Mesenchymal stem cell (in vitro differentiated cells and primary cell): ENCODE measurements at regions not wholly inside any gene's neighbourhood (a gene's known extent, or its start where the extent isn't known, plus 50 kb on each side); places are given as distances from the start of the nearest gene placed in this dataset.
"Not testable (repeated sequence)": the region's sequence is repeated elsewhere in the genome, so short reads cannot be mapped to it uniquely, and the experiment has no call there.

Experiments used
- DNase-seq: peaks from one replicate; pipeline ENCODE4 v3.0.0-alpha.2; 2013
- H2AFZ ChIP-seq: one replicate; pipeline ENCODE4 v1.6.1; 2013; ENCODE audit warnings: low read depth, mild to moderate bottlenecking, control low read depth, inconsistent platforms, low read length, moderate library complexity
- H2AK5ac ChIP-seq: 2 replicates; pipeline ENCODE4 v1.6.1; 2013; ENCODE audit warnings: low read length, moderate library complexity, mild to moderate bottlenecking, inconsistent platforms; ENCODE audit not compliant: severe bottlenecking
- H2BK120ac ChIP-seq: one replicate; pipeline ENCODE4 v1.6.1; 2013; ENCODE audit warnings: low read depth, mild to moderate bottlenecking, inconsistent platforms, low read length, moderate library complexity
- H2BK12ac ChIP-seq, 2 experiments: one replicate each; pipeline ENCODE4 v1.6.1; 2013; ENCODE audit warnings: inconsistent platforms in 2 of 2, low read length in 2 of 2, mild to moderate bottlenecking in 2 of 2, moderate library complexity in 2 of 2, control low read depth in 1 of 2
- H2BK15ac ChIP-seq: one replicate; pipeline ENCODE4 v1.6.1; 2013; ENCODE audit warnings: mild to moderate bottlenecking, low read depth, inconsistent platforms; ENCODE audit not compliant: poor library complexity, severe bottlenecking
- H2BK5ac ChIP-seq: 2 replicates; pipeline ENCODE4 v1.6.1; 2013; ENCODE audit warnings: low read depth, mild to moderate bottlenecking, low read length, control low read depth, inconsistent platforms; ENCODE audit not compliant: poor library complexity, severe bottlenecking
- H3K14ac ChIP-seq, 2 experiments: one replicate each; pipeline ENCODE4 v1.6.1; 2013; ENCODE audit warnings: inconsistent platforms in 2 of 2, low read length in 2 of 2, control low read depth in 1 of 2, mild to moderate bottlenecking in 1 of 2, moderate library complexity in 1 of 2
- H3K18ac ChIP-seq, 2 experiments: one replicate each; pipeline ENCODE4 v1.6.1; 2013; ENCODE audit warnings: inconsistent platforms in 2 of 2, low read length in 2 of 2, control low read depth in 1 of 2, low read depth in 1 of 2, mild to moderate bottlenecking in 1 of 2
- H3K23ac ChIP-seq, 2 experiments: one replicate each; pipeline ENCODE4 v1.6.1; 2013; ENCODE audit warnings: inconsistent platforms in 2 of 2, low read length in 2 of 2, mild to moderate bottlenecking in 2 of 2, moderate library complexity in 2 of 2, control low read depth in 1 of 2
- H3K27ac ChIP-seq: 2 replicates; pipeline ENCODE4 v1.5.1; 2013; ENCODE audit warnings: mild to moderate bottlenecking, moderate library complexity, low read length, control low read depth, inconsistent platforms; ENCODE audit not compliant: poor library complexity, severe bottlenecking
- H3K27me3 ChIP-seq, 2 experiments: 2 replicates each; pipeline versions ENCODE4 v1.6.1 to v1.7.0; 2013; ENCODE audit warnings: low read length in 2 of 2, mild to moderate bottlenecking in 2 of 2, moderate library complexity in 2 of 2, control low read depth in 1 of 2, inconsistent platforms in 1 of 2; ENCODE audit not compliant: control insufficient read depth in 1 of 2, insufficient read depth in 1 of 2
- H3K36me3 ChIP-seq, 2 experiments: 2 replicates each; pipeline versions ENCODE4 v1.6.1 to v1.7.0; 2013; ENCODE audit warnings: low read length in 2 of 2, control low read depth in 1 of 2, inconsistent platforms in 1 of 2, low read depth in 1 of 2, mild to moderate bottlenecking in 1 of 2; ENCODE audit not compliant: insufficient read depth in 2 of 2, control insufficient read depth in 1 of 2
- H3K4ac ChIP-seq, 2 experiments: one replicate each; pipeline ENCODE4 v1.6.1; 2013; ENCODE audit warnings: inconsistent platforms in 2 of 2, low read length in 2 of 2, mild to moderate bottlenecking in 2 of 2, moderate library complexity in 2 of 2, control low read depth in 1 of 2, low read depth in 1 of 2
- H3K4me1 ChIP-seq: 2 replicates; pipeline ENCODE4 v1.6.1; 2013; ENCODE audit warnings: low read depth, low read length, control low read depth; ENCODE audit not compliant: control insufficient read depth, insufficient read depth
- H3K4me2 ChIP-seq: 2 replicates; pipeline ENCODE4 v1.6.1; 2013; ENCODE audit warnings: low read length, mild to moderate bottlenecking, inconsistent platforms; ENCODE audit not compliant: poor library complexity, severe bottlenecking
- H3K4me3 ChIP-seq, 2 experiments: 2 replicates each; pipeline versions ENCODE4 v1.5.1 to v1.7.0; 2013; ENCODE audit warnings: low read length in 2 of 2, mild to moderate bottlenecking in 2 of 2, control low read depth in 1 of 2, low read depth in 1 of 2; ENCODE audit not compliant: insufficient read depth in 1 of 2
- H3K79me1 ChIP-seq: replicated peaks from 2 replicates; pipeline ENCODE4 v1.6.1; 2013; ENCODE audit warnings: mild to moderate bottlenecking, control low read depth, low read length, inconsistent platforms; ENCODE audit not compliant: poor library complexity, severe bottlenecking
- H3K9ac ChIP-seq: 2 replicates; pipeline ENCODE4 v1.7.0; 2013; ENCODE audit warnings: mild to moderate bottlenecking, low read length, moderate library complexity
- H3K9me3 ChIP-seq: 2 replicates; pipeline ENCODE4 v1.7.0; 2013; ENCODE audit warnings: mild to moderate bottlenecking, low read length; ENCODE audit not compliant: control insufficient read depth
- H4K8ac ChIP-seq: one replicate; pipeline ENCODE4 v1.6.1; 2013; ENCODE audit warnings: inconsistent platforms, mild to moderate bottlenecking, low read length, moderate library complexity
- H4K91ac ChIP-seq: one replicate; pipeline ENCODE4 v1.6.1; 2013; ENCODE audit warnings: mild to moderate bottlenecking, low read length, inconsistent platforms
- WGBS: methylation state at CpG from one replicate; pipeline ENCODE4 v1.1.7; 2013; ENCODE audit warnings: mixed read lengths; 5-methylcytosine and 5-hydroxymethylcytosine counted together

GRCh38 chr13:66237411-66238062 lies 992.6 kb downstream of the PCDH9 start:
- Histone ChIP-seq H3K4me3 (no peak overlapping the region), H3K18ac (no peak overlapping the region)
- 100% methylated on average over 2 of the region's 4 CpGs for WGBS

GRCh38 chr13:66234159-66234558 lies 996.0 kb downstream of the PCDH9 start:
- Histone ChIP-seq H3K4me2 (no peak overlapping the region), H3K9me3 (peaks cover 16% of the 10 kb centered on the region), H2AFZ (no peak overlapping the region), H3K23ac (no peak overlapping the region), H3K79me1 (no peaks in the 10 kb centered on the region), H4K8ac (no peak overlapping the region), H3K9ac (no peak overlapping the region), H3K4ac (no peak overlapping the region), H2BK12ac (no peak overlapping the region), H2AK5ac (no peak overlapping the region), H3K18ac (no peak overlapping the region), H2BK15ac (no peak overlapping the region), H2BK120ac (no peak overlapping the region), H3K4me1 (no peaks in the 10 kb centered on the region), H4K91ac (no peak overlapping the region), H3K4me3 (no peak overlapping the region), H3K36me3 (no peaks in the 10 kb centered on the region), H3K14ac (no peak overlapping the region), H2BK5ac (no peak overlapping the region), H3K27ac (no peak overlapping the region), H3K27me3 (no peaks in the 10 kb centered on the region)
- DNase-seq: no peak
- WGBS: 55% methylated on average over 1 of the region's 1 CpG

More at GRCh38 chr13:66237411-66238062, 992.6 kb downstream of the PCDH9 start:
- no peak overlapping the region for H3K14ac ChIP-seq
- peaks cover 16% of the 10 kb centered on the region for H3K9me3 ChIP-seq
- H2BK5ac ChIP-seq: no peak overlapping the region
- H4K8ac ChIP-seq: no peak overlapping the region
- no peak overlapping the region for H2BK12ac ChIP-seq
- no peak overlapping the region for H3K23ac ChIP-seq
- no peak overlapping the region for H2BK120ac ChIP-seq
- H3K4me1 ChIP-seq: no peaks in the 10 kb centered on the region
- no peak overlapping the region for H2AK5ac ChIP-seq
- H3K9ac ChIP-seq: no peak overlapping the region
- no peaks in the 10 kb centered on the region for H3K27me3 ChIP-seq
- DNase-seq: no peak
- no peak overlapping the region for H2AFZ ChIP-seq
- no peak overlapping the region for H4K91ac ChIP-seq
- no peaks in the 10 kb centered on the region for H3K36me3 ChIP-seq
- no peak overlapping the region for H3K4me2 ChIP-seq
- no peak overlapping the region for H2BK15ac ChIP-seq
- no peak overlapping the region for H3K4ac ChIP-seq
- H3K79me1 ChIP-seq: no peaks in the 10 kb centered on the region
- H3K27ac ChIP-seq: no peak overlapping the region

- H3K4me2 ChIP-seq, H3K18ac ChIP-seq, DNase-seq, H3K27me3 ChIP-seq, H3K36me3 ChIP-seq, H3K79me1 ChIP-seq, H3K4ac ChIP-seq, H4K91ac ChIP-seq, H3K4me1 ChIP-seq, H2BK5ac ChIP-seq, H3K14ac ChIP-seq, H3K23ac ChIP-seq, H2AFZ ChIP-seq, H2AK5ac ChIP-seq, H3K27ac ChIP-seq, H3K4me3 ChIP-seq, H2BK15ac ChIP-seq, H2BK120ac ChIP-seq, H3K9ac ChIP-seq, H4K8ac ChIP-seq, H2BK12ac ChIP-seq: not testable (repeated sequence)
- WGBS: 93% methylated on average over 3 of the region's 6 CpGs
- peaks cover 16% of the 10 kb centered on the region for H3K9me3 ChIP-seq
Measured at GRCh38 chr13:66231958-66232357, 998.2 kb downstream of the PCDH9 start.

GRCh38 chr13:66225072-66225471 lies 1005.1 kb downstream of the PCDH9 start:
- H3K4me1 ChIP-seq: no peaks in the 10 kb centered on the region
- DNase-seq: no peak
- H3K27ac ChIP-seq: no peak overlapping the region
- no peaks in the 10 kb centered on the region for H3K9me3 ChIP-seq
- no peak overlapping the region for H3K4me3 ChIP-seq
- H3K4me2 ChIP-seq: no peak overlapping the region
- H3K9ac ChIP-seq: no peak overlapping the region
- H3K14ac ChIP-seq: no peak overlapping the region
- H3K4ac ChIP-seq: no peak overlapping the region
- H4K91ac ChIP-seq: no peak overlapping the region
- H2BK120ac ChIP-seq: no peak overlapping the region
- H3K79me1 ChIP-seq: no peaks in the 10 kb centered on the region
- 59% methylated on average over 2 of the region's 2 CpGs for WGBS
- no peak overlapping the region for H2BK15ac ChIP-seq
- H3K36me3 ChIP-seq: no peaks in the 10 kb centered on the region
- H3K23ac ChIP-seq: no peak overlapping the region
- no peak overlapping the region for H2BK5ac ChIP-seq
- no peaks in the 10 kb centered on the region for H3K27me3 ChIP-seq
- H2AK5ac ChIP-seq: no peak overlapping the region
- H4K8ac ChIP-seq: no peak overlapping the region
- H3K18ac ChIP-seq: no peak overlapping the region
- H2BK12ac ChIP-seq: no peak overlapping the region
- H2AFZ ChIP-seq: no peak overlapping the region
